H9 (cell line): ENCODE measurements at regions not wholly inside any gene's neighbourhood (a gene's known extent, or its start where the extent isn't known, plus 50 kb on each side); places are given as distances from the start of the nearest gene placed in this dataset.
A peak's percentile ranks its signal among the peaks of the same experiment; 100 is the strongest.

Experiments used
- DNase-seq: peaks from one replicate; pipeline ENCODE4 v3.0.0-alpha.2; 2017
- H2AFZ ChIP-seq: one replicate; pipeline ENCODE4 v1.6.1; 2013; ENCODE audit warnings: mild to moderate bottlenecking, low read length, control low read depth, moderate library complexity
- H2AK5ac ChIP-seq: 2 replicates; pipeline ENCODE4 v1.6.1; 2013; ENCODE audit warnings: low read length, control low read depth, mixed read lengths; ENCODE audit not compliant: insufficient read length
- H2BK120ac ChIP-seq: one replicate; pipeline ENCODE4 v1.6.1; 2013; ENCODE audit warnings: low read depth, mild to moderate bottlenecking, low read length, control low read depth, inconsistent platforms; ENCODE audit not compliant: poor library complexity, severe bottlenecking
- H2BK12ac ChIP-seq: 2 replicates; pipeline ENCODE4 v1.6.1; 2013; ENCODE audit warnings: low read length, control low read depth, mixed read lengths, low read depth; ENCODE audit not compliant: insufficient read length
- H2BK15ac ChIP-seq: 2 replicates; pipeline ENCODE4 v1.6.1; 2013; ENCODE audit warnings: low read depth, low read length, control low read depth
- H2BK20ac ChIP-seq: one replicate; pipeline ENCODE4 v1.6.1; 2013; ENCODE audit warnings: low read depth, mild to moderate bottlenecking, low read length, control low read depth, inconsistent platforms; ENCODE audit not compliant: poor library complexity, severe bottlenecking
- H2BK5ac ChIP-seq: 2 replicates; pipeline ENCODE4 v1.6.1; 2013; ENCODE audit warnings: low read length, control low read depth, mixed read lengths; ENCODE audit not compliant: insufficient read length
- H3K14ac ChIP-seq: 2 replicates; pipeline ENCODE4 v1.6.1; 2013; ENCODE audit warnings: low read length, control low read depth; ENCODE audit not compliant: insufficient read depth
- H3K18ac ChIP-seq: 2 replicates; pipeline ENCODE4 v1.6.1; 2013; ENCODE audit warnings: low read depth, mild to moderate bottlenecking, mixed read lengths, low read length, control low read depth; ENCODE audit not compliant: insufficient read length
- H3K23ac ChIP-seq: 2 replicates; pipeline ENCODE4 v1.6.1; 2013; ENCODE audit warnings: low read length, control low read depth, mixed read lengths, low read depth; ENCODE audit not compliant: insufficient read length
- H3K23me2 ChIP-seq: 2 replicates; pipeline ENCODE4 v1.6.1; 2013; ENCODE audit warnings: low read depth, mild to moderate bottlenecking, mixed read lengths, low read length, control low read depth; ENCODE audit not compliant: insufficient read length, poor library complexity, severe bottlenecking
- H3K27ac ChIP-seq: 2 replicates; pipeline ENCODE4 v1.5.1; 2013; ENCODE audit warnings: low read length, control low read depth, mixed read lengths, low read depth; ENCODE audit not compliant: insufficient read length
- H3K27me3 ChIP-seq: 2 replicates; pipeline ENCODE4 v1.6.1; 2013; ENCODE audit warnings: low read length, control low read depth, inconsistent platforms; ENCODE audit not compliant: insufficient read depth
- H3K4ac ChIP-seq: 2 replicates; pipeline ENCODE4 v1.6.1; 2013; ENCODE audit warnings: low read depth, mild to moderate bottlenecking, control low read depth, inconsistent platforms, low read length, moderate library complexity
- H3K4me1 ChIP-seq: 2 replicates; pipeline ENCODE4 v1.6.1; 2013; ENCODE audit warnings: low read length, control low read depth, inconsistent platforms; ENCODE audit not compliant: insufficient read depth
- H3K4me2 ChIP-seq: 2 replicates; pipeline ENCODE4 v1.6.1; 2013; ENCODE audit warnings: low read length, control low read depth, mixed read lengths; ENCODE audit not compliant: insufficient read length, insufficient read depth
- H3K56ac ChIP-seq: 2 replicates; pipeline ENCODE4 v1.6.1; 2013; ENCODE audit warnings: low read depth, mild to moderate bottlenecking, mixed read lengths, low read length, control low read depth; ENCODE audit not compliant: insufficient read length
- H3K79me1 ChIP-seq: 2 replicates; pipeline ENCODE4 v1.6.1; 2013; ENCODE audit warnings: low read depth, mild to moderate bottlenecking, moderate library complexity, low read length, control low read depth, inconsistent platforms; ENCODE audit not compliant: insufficient read depth, poor library complexity, severe bottlenecking
- H3K79me2 ChIP-seq: 2 replicates; pipeline ENCODE4 v1.6.1; 2013; ENCODE audit warnings: low read length, control low read depth, inconsistent platforms; ENCODE audit not compliant: insufficient read depth
- H3K9ac ChIP-seq: 2 replicates; pipeline ENCODE4 v1.6.1; 2013; ENCODE audit warnings: low read length, control low read depth, mixed read lengths; ENCODE audit not compliant: insufficient read length; ENCODE audit errors: extremely low read depth
- H3K9me3 ChIP-seq: one replicate; pipeline ENCODE4 v1.6.1; 2013; ENCODE audit warnings: low read depth, low read length, inconsistent platforms; ENCODE audit not compliant: control insufficient read depth
- H3T11ph ChIP-seq: one replicate; pipeline ENCODE4 v1.6.1; 2013; ENCODE audit warnings: mild to moderate bottlenecking, low read length, control low read depth, inconsistent platforms
- H4K20me1 ChIP-seq: one replicate; pipeline ENCODE4 v1.6.1; 2013; ENCODE audit not compliant: control insufficient read depth, insufficient read length, insufficient read depth
- H4K5ac ChIP-seq: 2 replicates; pipeline ENCODE4 v1.6.1; 2013; ENCODE audit warnings: low read depth, mild to moderate bottlenecking, mixed read lengths, low read length, control low read depth; ENCODE audit not compliant: insufficient read length
- H4K8ac ChIP-seq: replicated peaks from 2 replicates; pipeline ENCODE4 v1.6.1; 2013; ENCODE audit warnings: low read length, control low read depth, mixed read lengths, low read depth; ENCODE audit not compliant: insufficient read length
- H4K91ac ChIP-seq: 2 replicates; pipeline ENCODE4 v1.6.1; 2013; ENCODE audit warnings: low read depth, mild to moderate bottlenecking, moderate library complexity, mixed read lengths, low read length, control low read depth; ENCODE audit not compliant: insufficient read length
- H3K27ac Mint-ChIP-seq, 3 experiments: 2 replicates in 2 of 3; 3 replicates in 1 of 3; pipeline ENCODE4 v1.8.0; 2020 to 2021; ENCODE audit warnings: mixed read lengths in 3 of 3, mild to moderate bottlenecking in 1 of 3, moderate library complexity in 1 of 3
- H3K27me3 Mint-ChIP-seq: 2 replicates; pipeline ENCODE4 v1.8.0; 2021; ENCODE audit warnings: low read depth, mild to moderate bottlenecking, moderate library complexity, mixed read lengths
- H3K36me3 Mint-ChIP-seq, 3 experiments: 2 replicates in 2 of 3; 3 replicates in 1 of 3; pipeline ENCODE4 v1.8.0; 2020 to 2021; ENCODE audit warnings: low read depth in 3 of 3, mixed read lengths in 3 of 3; ENCODE audit not compliant: insufficient read depth in 1 of 3
- H3K4me1 Mint-ChIP-seq, 2 experiments: 2 replicates each; pipeline ENCODE4 v1.8.0; 2020; ENCODE audit warnings: mixed read lengths in 2 of 2
- H3K4me3 Mint-ChIP-seq, 2 experiments: 2 replicates in 1 of 2; 3 replicates in 1 of 2; pipeline ENCODE4 v1.8.0; 2020 to 2021; ENCODE audit warnings: mild to moderate bottlenecking in 2 of 2, mixed read lengths in 2 of 2, moderate library complexity in 1 of 2
- H3K9me3 Mint-ChIP-seq, 2 experiments: 2 replicates in 1 of 2; 3 replicates in 1 of 2; pipeline ENCODE4 v1.8.0; 2020; ENCODE audit warnings: mild to moderate bottlenecking in 2 of 2, mixed read lengths in 2 of 2, moderate library complexity in 1 of 2
- WGBS: extraction: QIAGEN DNeasy Blood & Tissue Kit; methylation state at CpG from one replicate; pipeline ENCODE4 v1.1.7; 2013; ENCODE audit warnings: missing lambda C conversion rate, low lambda C conversion rate, mixed read lengths; ENCODE audit not compliant: insufficient read length; ENCODE audit errors: extremely low coverage; 5-methylcytosine and 5-hydroxymethylcytosine counted together
- TF ChIP-seq, protein P1 (sequence below): fragments of 200-600 bp; sonication (generic); conservative IDR thresholded peaks from 3 replicates; pipeline ENCODE4 v1.8.0; 2021; ENCODE audit warnings: antibody characterized with exemption, mild to moderate bottlenecking

DNA sequence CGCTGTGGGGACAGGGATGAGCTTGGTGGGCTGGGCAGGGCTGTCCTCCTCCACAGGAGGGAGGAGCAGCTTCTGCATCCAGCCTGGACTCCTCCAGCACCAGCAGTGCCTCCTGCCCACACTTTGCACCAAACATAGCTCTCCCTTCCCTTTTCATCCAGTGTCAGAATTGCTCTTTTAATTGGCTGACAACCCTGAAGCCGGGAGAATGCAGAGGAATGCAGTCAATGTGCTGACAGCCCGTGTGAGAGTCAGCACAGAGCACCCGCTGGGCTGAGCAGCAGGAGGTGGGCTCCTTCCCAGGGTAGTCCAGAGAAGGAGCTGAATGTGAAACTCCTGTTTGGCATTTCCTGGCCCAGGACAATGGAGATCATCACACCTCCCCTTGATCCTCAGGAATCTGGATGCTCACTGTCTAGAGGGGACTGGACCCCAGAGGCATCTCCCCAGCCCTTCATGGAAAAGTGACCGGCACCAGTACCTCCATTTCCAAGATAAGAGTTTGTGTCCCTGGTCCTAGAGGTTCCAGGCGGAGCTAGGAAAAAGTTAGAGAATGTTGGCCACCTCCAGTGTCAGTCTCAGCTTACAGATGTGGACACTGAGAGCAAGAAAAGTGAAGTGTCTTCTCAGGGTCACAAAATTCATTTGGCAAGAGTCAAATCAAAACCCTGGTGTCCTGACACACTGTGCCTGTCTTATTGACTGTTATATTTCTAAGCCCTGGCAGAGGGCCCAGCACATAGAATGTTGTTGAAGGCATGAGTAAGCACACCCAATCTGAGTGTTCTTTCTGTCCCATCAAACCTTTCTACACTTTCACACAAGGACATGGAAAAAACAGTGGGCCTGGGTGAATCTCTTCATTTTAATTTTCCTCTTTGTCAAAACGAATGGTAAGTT, 202.1 kb downstream of the SNX18 start:
- Histone ChIP-seq H3T11ph (no peak overlapping the region), H4K5ac (no peak overlapping the region), H3K4me1 (peaks cover 6% of the 10 kb centered on the region; the same call in 1 of the 2 replicates), H3K4ac (no peak overlapping the region), H3K56ac (no peak overlapping the region), H3K23me2 (no peaks in the 10 kb centered on the region), H4K20me1 (no peaks in the 10 kb centered on the region), H3K14ac (no peak overlapping the region; the same call in 1 of the 2 replicates), H4K8ac (no peak overlapping the region), H3K4me2 (no peak overlapping the region), H2AFZ (no peak overlapping the region), H3K18ac (no peak overlapping the region), H2BK120ac (no peak overlapping the region), H3K27ac (no peak overlapping the region), H3K27me3 (no peaks in the 10 kb centered on the region), H3K79me2 (no peaks in the 10 kb centered on the region), H3K9ac (no peak overlapping the region), H2BK15ac (no peak overlapping the region), H2AK5ac (no peak overlapping the region), H3K23ac (no peak overlapping the region), H2BK20ac (no peak overlapping the region), H3K79me1 (no peaks in the 10 kb centered on the region), H4K91ac (no peak overlapping the region), H2BK12ac (no peak overlapping the region), H3K9me3 (no peaks in the 10 kb centered on the region), H2BK5ac (no peak overlapping the region)
- TF ChIP-seq, protein P1, sequence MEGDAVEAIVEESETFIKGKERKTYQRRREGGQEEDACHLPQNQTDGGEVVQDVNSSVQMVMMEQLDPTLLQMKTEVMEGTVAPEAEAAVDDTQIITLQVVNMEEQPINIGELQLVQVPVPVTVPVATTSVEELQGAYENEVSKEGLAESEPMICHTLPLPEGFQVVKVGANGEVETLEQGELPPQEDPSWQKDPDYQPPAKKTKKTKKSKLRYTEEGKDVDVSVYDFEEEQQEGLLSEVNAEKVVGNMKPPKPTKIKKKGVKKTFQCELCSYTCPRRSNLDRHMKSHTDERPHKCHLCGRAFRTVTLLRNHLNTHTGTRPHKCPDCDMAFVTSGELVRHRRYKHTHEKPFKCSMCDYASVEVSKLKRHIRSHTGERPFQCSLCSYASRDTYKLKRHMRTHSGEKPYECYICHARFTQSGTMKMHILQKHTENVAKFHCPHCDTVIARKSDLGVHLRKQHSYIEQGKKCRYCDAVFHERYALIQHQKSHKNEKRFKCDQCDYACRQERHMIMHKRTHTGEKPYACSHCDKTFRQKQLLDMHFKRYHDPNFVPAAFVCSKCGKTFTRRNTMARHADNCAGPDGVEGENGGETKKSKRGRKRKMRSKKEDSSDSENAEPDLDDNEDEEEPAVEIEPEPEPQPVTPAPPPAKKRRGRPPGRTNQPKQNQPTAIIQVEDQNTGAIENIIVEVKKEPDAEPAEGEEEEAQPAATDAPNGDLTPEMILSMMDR: no peak
- no CpG with 5 or more reads among the region's 7 CpGs for WGBS
- Mint-ChIP-seq H3K9me3 (peaks cover 0 to 8% of the 10 kb centered on the region in 2 experiments; a peak in 3 of 5 replicates), H3K27me3 (no peaks in the 10 kb centered on the region; the same call in 1 of the 2 replicates), H3K4me3 (peak overlapping the region in 1 of 2 experiments; percentile 6; a peak in 1 of 5 replicates), H3K27ac (0 out of 7 replicates have a peak overlapping the region, but pooled peaks of 1 of the 3 experiments have one; percentile 33), H3K36me3 (peaks cover 0 to 3% (median 0%) of the 10 kb centered on the region in 3 experiments; a peak in 2 of 7 replicates), H3K4me1 (peaks cover 13 to 20% of the 10 kb centered on the region in 2 experiments)
- peak; percentile 76 for DNase-seq
